ENCODE measurements at regions not wholly inside any gene's neighbourhood (a gene's known extent, or its start where the extent isn't known, plus 50 kb on each side); places are given as distances from the start of the nearest gene placed in this dataset.
"Not testable (repeated sequence)": the region's sequence is repeated elsewhere in the genome, so short reads cannot be mapped to it uniquely, and the experiment has no call there.

DNA sequence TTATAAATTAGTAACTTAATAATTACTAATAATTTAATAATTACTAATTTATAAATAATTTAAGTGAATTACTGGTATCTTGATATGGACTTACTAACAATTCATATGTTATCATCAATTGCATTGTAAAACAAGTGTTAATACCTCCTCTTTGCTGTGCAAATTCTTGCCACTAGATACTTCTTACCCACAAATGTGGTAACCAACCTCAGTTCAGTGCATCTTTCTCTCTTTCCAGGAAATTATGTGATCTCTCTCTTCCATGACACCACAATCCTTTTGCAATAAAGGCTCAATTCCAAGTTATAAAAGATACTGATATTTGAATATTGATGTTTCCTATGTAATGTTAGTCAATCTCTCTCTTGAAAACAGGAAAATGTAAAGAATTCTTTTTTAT, 408.6 kb upstream of the MIR17HG start:
- intact Hi-C loops (cut with micrococcal nuclease): no loop called here

- intact Hi-C loops (cut with micrococcal nuclease): no loop called here
These were observed 403.5 kb upstream of the MIR17HG start for GRCh38 chr13:90943946-90944345.

- intact Hi-C loops (cut with micrococcal nuclease): not testable (repeated sequence)
These were observed 402.3 kb upstream of the MIR17HG start for GRCh38 chr13:90945146-90945545.

DNA sequence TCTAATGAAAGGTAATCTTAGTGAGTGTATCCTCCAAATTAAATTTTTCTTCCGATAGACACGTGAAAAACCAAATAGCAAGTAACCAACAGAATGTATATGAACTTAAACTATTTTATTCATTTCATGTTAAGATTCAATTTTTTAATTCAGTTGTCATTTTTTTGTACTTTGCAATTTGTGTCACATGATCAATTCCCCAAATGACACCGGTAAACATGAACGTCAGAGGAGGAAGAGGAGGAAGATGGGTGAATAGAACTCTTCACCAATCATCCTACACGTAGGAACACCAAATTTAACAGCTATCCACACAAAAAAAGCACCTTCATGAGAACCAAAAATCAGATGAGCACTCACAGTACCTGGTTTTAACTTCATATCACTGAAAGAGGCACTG, 401.4 kb upstream of the MIR17HG start:
- intact Hi-C loops (cut with micrococcal nuclease): not testable (repeated sequence)

DNA sequence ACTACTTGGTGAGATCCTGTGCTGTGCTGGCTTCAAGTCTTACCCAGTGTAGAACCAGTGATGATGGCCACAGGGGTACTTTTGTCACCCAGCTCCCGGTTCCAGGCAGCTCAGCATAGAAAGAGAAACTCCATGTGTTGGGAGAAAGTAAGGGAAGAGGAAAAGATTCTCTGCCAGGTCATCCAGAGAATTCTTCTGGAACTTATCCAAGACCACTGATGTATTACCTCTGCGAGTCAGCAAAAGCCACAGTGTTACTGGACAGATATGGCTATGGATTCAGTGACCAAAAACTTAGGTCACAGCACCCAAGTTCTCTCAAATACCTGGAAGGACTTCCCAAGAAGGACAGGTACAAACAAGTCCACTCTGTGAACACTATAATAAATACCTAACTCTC, 399.5 kb upstream of the MIR17HG start:
- intact Hi-C loops (cut with micrococcal nuclease): no loop called here

DNA sequence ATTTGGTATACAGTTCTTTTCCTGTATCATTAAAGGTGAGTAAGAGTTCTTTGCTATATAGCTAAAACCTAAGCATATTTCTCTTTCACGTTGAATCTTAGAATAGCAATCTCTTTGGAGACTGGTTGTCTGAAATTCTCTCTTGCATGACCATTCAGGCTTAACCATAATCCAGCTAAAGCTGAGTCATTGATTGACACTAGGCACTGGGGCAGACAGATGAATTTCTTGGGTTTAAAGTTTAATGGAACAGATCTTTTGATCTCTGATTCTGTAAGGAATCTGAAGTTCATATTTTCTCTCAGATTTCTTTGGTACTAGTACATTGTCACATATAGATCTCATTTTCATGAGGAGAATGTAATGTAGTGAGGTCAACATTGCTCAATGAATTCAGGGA, 397.3 kb upstream of the MIR17HG start:
- intact Hi-C loops (cut with micrococcal nuclease): no loop called here

DNA sequence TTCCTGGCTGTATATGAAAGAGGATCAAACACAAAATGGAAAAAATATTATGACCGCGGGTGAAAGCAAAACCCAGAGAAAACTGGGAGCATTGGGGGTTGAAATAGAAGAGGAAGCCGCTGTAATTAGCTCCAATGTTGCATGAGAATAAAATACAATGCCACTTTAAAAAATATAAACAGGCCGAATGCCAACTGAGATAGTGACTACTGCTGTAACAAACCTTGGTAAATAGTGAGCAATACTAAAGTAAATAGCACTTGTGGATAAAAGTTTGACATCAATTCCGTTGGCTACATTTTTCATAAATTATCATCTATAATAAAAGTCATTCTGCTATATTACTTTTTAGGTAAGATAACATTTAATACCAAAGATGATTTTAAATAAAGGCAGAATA, 395.8 kb upstream of the MIR17HG start:
- intact Hi-C loops (cut with micrococcal nuclease): no loop called here

- intact Hi-C loops (cut with micrococcal nuclease): no loop called here
These were observed 395.2 kb upstream of the MIR17HG start for GRCh38 chr13:90952326-90952725.

DNA sequence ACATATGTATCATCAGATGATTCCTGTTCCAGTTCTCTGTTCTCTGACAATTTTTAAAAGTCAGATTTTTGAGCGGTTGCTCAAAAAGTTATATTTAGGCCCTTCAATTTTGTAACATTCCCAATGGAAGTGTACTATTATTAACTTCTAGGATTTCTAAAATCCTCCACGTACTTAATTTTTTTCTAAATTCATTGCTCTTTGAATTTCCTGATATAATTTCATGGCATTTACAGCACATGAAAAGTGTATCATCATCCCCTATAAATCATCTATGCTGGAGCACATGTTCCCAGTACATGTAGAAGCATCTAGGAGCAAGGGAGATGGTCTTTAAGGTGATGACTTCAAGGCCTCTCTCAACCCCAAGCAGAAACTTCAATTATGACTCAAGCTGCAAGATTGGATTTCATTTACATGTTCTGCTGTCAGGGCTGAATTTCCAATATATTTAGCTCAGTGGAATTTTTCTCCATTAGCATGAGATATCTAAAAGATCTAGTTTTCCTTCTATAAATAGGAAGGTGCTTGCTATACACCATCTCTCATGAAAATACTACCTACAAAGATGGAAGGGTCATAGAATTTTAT, 392.8 kb upstream of the MIR17HG start:
- intact Hi-C loops (cut with micrococcal nuclease): no loop called here

- intact Hi-C loops (cut with micrococcal nuclease): no loop called here
These were observed 391.5 kb upstream of the MIR17HG start for GRCh38 chr13:90956031-90956430.

DNA sequence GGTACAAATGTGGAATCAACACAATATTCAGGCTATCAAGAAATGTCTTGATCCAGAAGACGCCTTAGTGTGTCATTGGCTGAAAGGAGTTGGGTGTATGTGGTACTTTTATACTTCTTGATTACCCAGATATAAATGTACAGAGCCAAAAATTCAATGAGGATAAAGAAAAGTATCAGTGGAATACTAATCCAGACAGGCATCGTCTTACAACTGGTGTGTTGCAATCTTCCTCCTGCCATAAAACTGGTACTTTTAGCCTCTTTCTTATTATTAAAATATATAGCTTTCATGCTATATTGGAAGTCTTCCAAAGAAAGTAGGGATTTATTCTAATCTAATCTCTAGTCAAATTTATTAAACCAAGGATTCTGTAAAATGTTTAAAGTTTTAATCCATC, 388.6 kb upstream of the MIR17HG start:
- intact Hi-C loops (cut with micrococcal nuclease): no loop called here

DNA sequence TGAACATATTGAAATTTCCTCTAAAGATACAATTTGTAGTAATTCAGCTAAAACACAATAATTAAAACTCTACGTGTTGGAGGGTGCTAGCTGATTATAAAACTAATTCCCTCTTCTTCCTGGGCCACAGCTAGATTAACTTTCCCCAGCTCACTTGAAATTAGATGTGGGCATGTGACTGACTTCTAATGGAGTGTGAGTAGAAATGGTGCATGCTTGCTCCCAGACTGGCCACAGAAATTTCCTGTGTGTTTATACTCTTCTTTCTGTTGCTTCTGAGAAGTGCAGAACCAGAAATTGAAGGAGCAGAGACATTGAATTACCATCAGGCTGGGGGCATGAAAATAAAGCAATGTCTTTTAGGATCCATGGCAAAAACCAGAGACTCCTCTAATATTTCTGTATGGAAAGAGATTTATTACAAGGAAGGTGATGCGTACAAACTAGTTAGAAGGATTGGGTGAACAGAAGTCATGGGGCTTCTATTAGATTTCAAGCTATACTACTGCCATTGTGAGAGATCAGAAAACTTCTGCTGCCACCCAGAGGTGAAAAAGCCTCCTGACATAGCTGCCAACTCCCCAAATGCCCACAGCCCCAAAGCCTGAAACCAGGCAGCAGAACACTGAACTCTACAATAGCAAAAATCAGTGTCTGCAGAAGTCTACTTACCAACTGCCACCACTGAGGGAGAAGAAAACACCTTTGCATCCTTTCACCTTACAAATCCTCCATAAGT, 379.2 kb upstream of the MIR17HG start:
- intact Hi-C loops (cut with micrococcal nuclease): no loop called here

DNA sequence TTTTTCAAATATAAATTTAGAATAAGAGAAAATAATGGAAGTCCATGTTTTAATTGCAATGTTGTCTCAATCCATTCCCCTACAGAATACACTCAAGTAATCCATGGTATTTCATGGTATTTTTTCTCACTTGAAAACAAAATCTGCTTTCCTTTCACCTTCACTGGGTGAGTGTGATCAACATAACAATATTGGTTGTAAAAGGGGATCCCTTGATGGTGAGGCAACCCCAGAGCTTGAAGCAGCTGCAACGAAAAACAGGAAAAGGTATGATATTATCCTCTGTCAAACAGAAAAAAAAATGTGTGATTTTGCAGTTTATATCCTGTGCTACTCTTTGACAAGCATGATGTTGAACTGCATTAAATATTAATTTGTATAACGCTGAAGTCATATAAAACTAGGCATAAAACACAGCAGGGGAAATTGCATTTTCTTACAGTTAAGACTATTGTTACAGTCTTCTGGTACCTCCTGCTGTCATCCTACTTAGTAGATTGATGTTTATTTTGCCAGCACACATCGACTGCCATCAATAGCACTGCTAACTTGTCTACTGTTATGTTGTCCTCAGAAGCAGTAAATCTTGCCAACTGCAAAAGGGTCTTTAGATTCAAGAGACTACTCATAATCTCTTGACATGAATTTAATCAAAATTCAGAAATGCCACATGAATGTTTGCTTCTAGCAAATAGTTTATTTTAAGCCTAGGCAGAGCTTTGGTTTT, 373.1 kb upstream of the MIR17HG start:
- intact Hi-C loops (cut with micrococcal nuclease): no loop called here

DNA sequence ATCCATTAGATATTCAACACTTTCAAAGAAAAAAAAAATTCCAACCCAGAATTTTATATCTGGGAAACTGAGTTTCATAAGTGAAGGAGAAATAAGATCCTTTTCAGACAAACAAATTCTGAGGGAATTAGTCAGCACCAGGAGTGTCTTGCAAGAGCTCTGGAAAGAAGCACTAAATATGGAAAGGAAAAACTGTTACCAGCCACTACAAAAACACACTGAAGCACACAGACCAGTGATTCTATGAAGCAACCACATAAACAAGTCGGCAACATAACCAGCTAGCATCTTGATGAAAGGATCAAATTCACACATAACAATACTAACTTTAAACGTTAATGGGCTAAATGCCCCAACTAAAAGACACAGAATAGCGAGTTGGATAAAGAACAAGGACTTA, 368.4 kb upstream of the MIR17HG start:
- intact Hi-C loops (cut with micrococcal nuclease): no loop called here

DNA sequence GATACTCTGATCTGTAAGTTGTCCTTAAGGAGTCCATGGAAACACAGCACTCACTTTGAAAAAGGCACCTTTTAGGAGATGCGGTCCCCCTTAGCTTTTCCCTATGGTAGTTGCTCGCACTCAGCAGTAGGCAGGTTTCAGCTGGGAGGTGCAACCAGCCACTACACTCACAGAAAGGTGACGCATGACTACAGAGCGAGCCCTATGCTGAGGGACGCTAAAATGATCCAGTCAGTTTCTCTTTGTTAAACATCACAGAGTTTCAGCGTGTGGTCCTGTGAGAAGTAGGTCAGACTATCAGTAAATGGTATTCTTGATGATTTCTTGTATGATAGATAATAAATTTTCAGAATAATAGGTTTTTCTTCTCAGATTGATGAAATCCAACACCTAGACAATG, 362.7 kb upstream of the MIR17HG start:
- intact Hi-C loops (cut with micrococcal nuclease): no loop called here

DNA sequence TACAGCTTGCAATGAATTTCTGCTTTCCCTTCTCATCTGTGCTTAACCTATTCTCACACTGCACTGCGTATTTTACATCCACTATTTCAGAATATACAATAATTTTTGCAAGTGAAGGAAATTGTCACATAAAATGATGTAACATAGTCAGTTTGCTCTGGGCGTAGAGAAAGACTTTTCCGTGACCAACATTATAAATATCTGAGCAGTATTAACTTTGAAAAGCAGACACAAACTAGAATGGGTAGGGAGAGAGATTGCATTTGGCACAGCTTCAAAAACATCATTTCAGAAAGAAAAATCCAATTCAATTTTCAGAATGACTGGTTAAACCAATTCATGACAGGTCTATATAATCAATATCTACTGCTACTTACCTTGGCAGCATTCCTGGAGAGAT, 352.5 kb upstream of the MIR17HG start:
- intact Hi-C loops (cut with micrococcal nuclease): no loop called here

- intact Hi-C loops (cut with micrococcal nuclease): no loop called here
These were observed 351.9 kb upstream of the MIR17HG start for GRCh38 chr13:90995614-90996013.

DNA sequence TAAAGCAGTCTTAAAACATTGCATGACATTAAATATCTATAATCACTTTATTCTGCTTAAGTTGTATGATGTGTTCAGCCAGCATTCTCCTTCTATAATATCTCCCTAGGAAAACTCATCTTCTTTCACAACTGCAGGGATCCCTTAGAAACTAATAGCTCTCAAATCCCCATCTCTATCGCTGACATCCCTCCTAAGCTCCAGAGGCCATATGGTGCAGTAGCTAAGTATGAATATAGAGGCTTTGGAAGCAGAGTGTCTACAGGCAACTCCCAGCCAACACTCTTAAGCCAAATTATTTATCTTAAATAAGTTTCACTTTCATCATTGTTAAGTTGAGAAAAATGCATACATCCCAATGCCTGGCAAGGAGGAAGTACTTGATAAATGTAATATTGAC, 349.5 kb upstream of the MIR17HG start:
- intact Hi-C loops (cut with micrococcal nuclease): no loop called here

DNA sequence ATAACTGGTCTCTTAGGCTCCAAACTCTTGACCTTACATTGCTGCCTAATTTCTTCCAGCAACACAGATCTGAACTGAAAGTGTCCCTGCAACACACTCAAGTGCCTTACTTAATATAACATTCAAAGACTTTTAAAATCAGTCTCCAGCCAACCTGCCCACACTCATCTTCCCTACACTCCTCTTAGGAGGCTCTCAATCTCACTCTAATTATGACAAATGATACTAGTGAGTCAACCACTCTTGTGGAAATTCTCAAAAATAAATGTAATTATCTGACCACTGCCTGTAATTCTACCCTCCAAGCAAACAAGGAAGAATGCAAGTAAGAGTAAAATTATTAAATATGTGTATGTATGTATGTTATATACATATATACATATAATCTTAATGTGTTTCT, 348.1 kb upstream of the MIR17HG start:
- intact Hi-C loops (cut with micrococcal nuclease): no loop called here

DNA sequence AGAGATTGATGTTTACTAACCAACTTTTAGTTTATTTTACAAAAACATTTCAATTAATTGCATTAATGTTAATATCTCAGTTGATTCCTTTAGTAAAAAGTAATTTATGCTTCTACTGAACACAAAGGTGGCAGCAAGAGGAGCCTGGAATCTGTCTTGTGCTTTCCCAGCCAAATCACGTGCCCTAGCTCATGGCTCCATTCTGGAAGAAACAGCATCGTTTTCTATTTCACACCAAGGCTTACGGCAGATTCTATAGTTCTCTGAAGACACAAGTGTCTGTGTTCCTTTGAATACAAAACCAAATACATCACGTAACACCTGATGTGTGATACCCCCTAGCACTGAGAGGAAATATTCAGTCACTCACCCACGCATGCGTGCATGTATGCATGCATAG, 346.1 kb upstream of the MIR17HG start:
- intact Hi-C loops (cut with micrococcal nuclease): no loop called here

GRCh38 chr13:91014696-91015095, 332.8 kb upstream of the MIR17HG start:
- intact Hi-C loops (cut with micrococcal nuclease): no loop called here

DNA sequence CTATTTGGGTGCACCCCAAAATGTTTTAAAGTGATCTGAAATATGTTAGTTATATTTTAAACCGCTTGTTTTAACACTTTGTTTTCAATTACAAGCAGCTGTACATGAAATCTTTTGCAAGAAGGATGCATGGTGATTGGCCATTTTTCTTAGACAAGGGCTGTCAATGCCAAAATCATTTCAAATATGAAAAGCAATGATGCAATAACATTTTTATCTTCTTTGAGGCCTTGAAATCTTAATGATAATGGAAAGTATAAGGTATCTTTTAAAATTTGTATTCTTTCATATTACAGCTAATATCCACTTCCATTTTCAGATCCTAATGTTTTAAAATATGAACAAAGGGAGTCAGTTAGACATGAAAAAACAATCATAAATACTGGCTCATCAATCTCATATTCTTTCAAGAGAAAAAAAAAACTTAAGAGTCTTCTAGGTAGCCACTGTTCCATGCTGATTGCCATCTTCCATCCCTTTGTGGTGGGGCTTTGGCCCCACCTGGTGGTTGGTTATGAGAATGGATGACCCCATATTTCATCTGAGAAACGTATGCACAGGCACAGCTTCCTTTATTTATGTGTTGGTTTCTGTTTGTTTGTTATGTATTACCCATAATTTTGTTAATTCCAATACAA, 330.3 kb upstream of the MIR17HG start:
- intact Hi-C loops (cut with micrococcal nuclease): no loop called here
